Neural cell (in vitro differentiated cells): ENCODE measurements at regions not wholly inside any gene's neighbourhood (a gene's known extent, or its start where the extent isn't known, plus 50 kb on each side); places are given as distances from the start of the nearest gene placed in this dataset.

Source experiments
- EP300 ChIP-seq: fragments of 450-650 bp; conservative IDR thresholded peaks from 2 replicates; pipeline ENCODE4 v1.6.1; 2014; ENCODE audit warnings: antibody characterized with exemption, mild to moderate bottlenecking, moderate library complexity; ENCODE audit not compliant: poor library complexity, severe bottlenecking
- MXI1 ChIP-seq: fragments of 450-650 bp; conservative IDR thresholded peaks from 2 replicates; pipeline ENCODE4 v1.6.1; 2014; ENCODE audit warnings: antibody characterized with exemption, mild to moderate bottlenecking; ENCODE audit not compliant: poor library complexity, severe bottlenecking
- POLR2AphosphoS5 ChIP-seq: IDR thresholded peaks from 2 replicates; pipeline ENCODE4 v1.6.1; 2012
- REST ChIP-seq: IDR thresholded peaks from 2 replicates; pipeline ENCODE4 v1.6.1; 2012; ENCODE audit warnings: borderline replicate concordance
- TF ChIP-seq, protein P1 (sequence below): fragments of 450-650 bp; IDR thresholded peaks from 2 replicates; pipeline ENCODE4 v1.5.1; 2014; ENCODE audit warnings: antibody characterized with exemption, mild to moderate bottlenecking, moderate library complexity; ENCODE audit not compliant: poor library complexity, severe bottlenecking

DNA sequence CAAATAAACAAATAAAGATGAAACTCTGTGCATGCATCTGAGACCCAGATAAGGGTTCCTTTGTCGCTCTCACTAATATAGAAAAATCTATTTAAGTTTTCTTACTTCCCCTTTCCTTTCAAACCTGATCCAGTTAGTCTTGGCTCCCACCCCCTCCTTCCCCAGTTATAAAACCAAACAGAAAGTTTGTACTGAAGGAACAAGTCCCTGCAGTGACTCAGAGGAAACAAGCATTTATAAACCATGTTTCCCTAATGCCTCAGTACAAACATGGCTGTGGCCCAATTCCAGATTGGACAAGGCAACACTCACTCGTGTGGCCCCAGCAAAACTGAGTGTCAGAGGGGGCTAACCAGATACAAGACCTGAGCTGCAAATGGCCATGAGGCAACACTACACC is 65.5 kb upstream of the ARHGAP20 start:
- no peak for TF ChIP-seq EP300
- TF ChIP-seq, protein P1, sequence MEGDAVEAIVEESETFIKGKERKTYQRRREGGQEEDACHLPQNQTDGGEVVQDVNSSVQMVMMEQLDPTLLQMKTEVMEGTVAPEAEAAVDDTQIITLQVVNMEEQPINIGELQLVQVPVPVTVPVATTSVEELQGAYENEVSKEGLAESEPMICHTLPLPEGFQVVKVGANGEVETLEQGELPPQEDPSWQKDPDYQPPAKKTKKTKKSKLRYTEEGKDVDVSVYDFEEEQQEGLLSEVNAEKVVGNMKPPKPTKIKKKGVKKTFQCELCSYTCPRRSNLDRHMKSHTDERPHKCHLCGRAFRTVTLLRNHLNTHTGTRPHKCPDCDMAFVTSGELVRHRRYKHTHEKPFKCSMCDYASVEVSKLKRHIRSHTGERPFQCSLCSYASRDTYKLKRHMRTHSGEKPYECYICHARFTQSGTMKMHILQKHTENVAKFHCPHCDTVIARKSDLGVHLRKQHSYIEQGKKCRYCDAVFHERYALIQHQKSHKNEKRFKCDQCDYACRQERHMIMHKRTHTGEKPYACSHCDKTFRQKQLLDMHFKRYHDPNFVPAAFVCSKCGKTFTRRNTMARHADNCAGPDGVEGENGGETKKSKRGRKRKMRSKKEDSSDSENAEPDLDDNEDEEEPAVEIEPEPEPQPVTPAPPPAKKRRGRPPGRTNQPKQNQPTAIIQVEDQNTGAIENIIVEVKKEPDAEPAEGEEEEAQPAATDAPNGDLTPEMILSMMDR = no peak
- no peak for TF ChIP-seq MXI1
- TF ChIP-seq REST = no peak
- no peak for TF ChIP-seq POLR2AphosphoS5
